Neuronal stem cell (in vitro differentiated cells): ENCODE measurements at regions not wholly inside any gene's neighbourhood (a gene's known extent, or its start where the extent isn't known, plus 50 kb on each side); places are given as distances from the start of the nearest gene placed in this dataset.

Experiments used
- DNase-seq: peaks from one replicate; pipeline ENCODE4 v3.0.0-alpha.2; 2013; ENCODE audit warnings: low spot score
- H2AFZ ChIP-seq: one replicate; pipeline ENCODE4 v1.6.1; 2013; ENCODE audit warnings: mild to moderate bottlenecking, low read length, inconsistent platforms
- H2AK5ac ChIP-seq: 2 replicates; pipeline ENCODE4 v1.6.1; 2013; ENCODE audit warnings: low read depth, mild to moderate bottlenecking, inconsistent platforms, low read length, moderate library complexity, mixed read lengths
- H2BK120ac ChIP-seq: 2 replicates; pipeline ENCODE4 v1.6.1; 2013; ENCODE audit warnings: low read depth, mild to moderate bottlenecking, inconsistent platforms, low read length, moderate library complexity, mixed read lengths
- H2BK12ac ChIP-seq: one replicate; pipeline ENCODE4 v1.6.1; 2013; ENCODE audit warnings: low read length, inconsistent platforms
- H2BK15ac ChIP-seq: 2 replicates; pipeline ENCODE4 v1.6.1; 2013; ENCODE audit warnings: mild to moderate bottlenecking, low read length, inconsistent platforms, mixed read lengths
- H2BK5ac ChIP-seq: one replicate; pipeline ENCODE4 v1.6.1; 2013; ENCODE audit warnings: inconsistent platforms, mild to moderate bottlenecking, low read length, moderate library complexity
- H3K14ac ChIP-seq: one replicate; pipeline ENCODE4 v1.6.1; 2013; ENCODE audit warnings: low read length, inconsistent platforms
- H3K18ac ChIP-seq: 2 replicates; pipeline ENCODE4 v1.6.1; 2013; ENCODE audit warnings: low read length, inconsistent platforms
- H3K23ac ChIP-seq: 2 replicates; pipeline ENCODE4 v1.6.1; 2013; ENCODE audit warnings: low read depth, mild to moderate bottlenecking, mixed read lengths, low read length, inconsistent platforms; ENCODE audit not compliant: poor library complexity
- H3K27ac ChIP-seq: replicated peaks from 3 replicates; pipeline ENCODE4 v1.5.1; 2013; ENCODE audit warnings: low read length, inconsistent platforms
- H3K27me3 ChIP-seq, 3 experiments: 2 replicates each; pipeline ENCODE4 v1.6.1; 2013; ENCODE audit warnings: low read length in 3 of 3, mild to moderate bottlenecking in 2 of 3, inconsistent platforms in 1 of 3, low read depth in 1 of 3, mixed read lengths in 1 of 3, moderate library complexity in 1 of 3; ENCODE audit not compliant: control insufficient read depth in 3 of 3, insufficient read depth in 3 of 3
- H3K36me3 ChIP-seq, 2 donors: replicated peaks in 1 of 2; 2 replicates each; pipeline ENCODE4 v1.6.1; 2013; ENCODE audit warnings: low read length in 2 of 2; ENCODE audit not compliant: control insufficient read depth in 2 of 2, insufficient read depth in 2 of 2
- H3K4ac ChIP-seq: 2 replicates; pipeline ENCODE4 v1.6.1; 2013; ENCODE audit warnings: inconsistent platforms, mild to moderate bottlenecking, low read length, moderate library complexity
- H3K4me1 ChIP-seq, 2 donors: 1 replicate in 1 of 2; 2 replicates in 1 of 2; pipeline ENCODE4 v1.6.1; 2013; ENCODE audit warnings: low read length in 2 of 2, low read depth in 1 of 2; ENCODE audit not compliant: control insufficient read depth in 2 of 2, insufficient read depth in 1 of 2
- H3K4me2 ChIP-seq: one replicate; pipeline ENCODE4 v1.6.1; 2013; ENCODE audit warnings: mild to moderate bottlenecking, low read length, inconsistent platforms; ENCODE audit not compliant: insufficient read depth, poor library complexity, severe bottlenecking
- H3K4me3 ChIP-seq, 2 donors: 2 replicates each; pipeline ENCODE4 v1.5.1; 2013; ENCODE audit warnings: low read length in 2 of 2, mild to moderate bottlenecking in 2 of 2, inconsistent platforms in 1 of 2, moderate library complexity in 1 of 2
- H3K79me1 ChIP-seq: one replicate; pipeline ENCODE4 v1.6.1; 2013; ENCODE audit warnings: low read depth, mild to moderate bottlenecking, inconsistent platforms, low read length, moderate library complexity
- H3K9ac ChIP-seq: one replicate; pipeline ENCODE4 v1.6.1; 2013; ENCODE audit warnings: mild to moderate bottlenecking, low read depth, low read length, inconsistent platforms; ENCODE audit not compliant: poor library complexity
- H3K9me3 ChIP-seq, 2 donors: replicated peaks in 1 of 2; 2 replicates each; pipeline versions ENCODE3 to v1.6.1; 2013; ENCODE audit warnings: low read length in 2 of 2, mild to moderate bottlenecking in 2 of 2, inconsistent platforms in 1 of 2, low read depth in 1 of 2, mixed read lengths in 1 of 2, moderate library complexity in 1 of 2; ENCODE audit not compliant: control insufficient read depth in 2 of 2, insufficient read depth in 1 of 2
- H4K8ac ChIP-seq: one replicate; pipeline ENCODE4 v1.6.1; 2013; ENCODE audit warnings: low read depth, mild to moderate bottlenecking, inconsistent platforms, low read length, moderate library complexity
- H4K91ac ChIP-seq: one replicate; pipeline ENCODE4 v1.6.1; 2013; ENCODE audit warnings: low read length, low read depth, mild to moderate bottlenecking, inconsistent platforms; ENCODE audit not compliant: poor library complexity
- WGBS, 2 donors: extraction: QIAGEN DNeasy Blood & Tissue Kit; methylation state at CpG; one replicate each; pipeline ENCODE4 v1.1.7; 2013; ENCODE audit warnings: missing lambda C conversion rate in 2 of 2, mixed read lengths in 1 of 2; ENCODE audit not compliant: insufficient read length in 2 of 2, insufficient replicate concordance in 1 of 2; ENCODE audit errors: extremely low coverage in 2 of 2; 5-methylcytosine and 5-hydroxymethylcytosine counted together

DNA sequence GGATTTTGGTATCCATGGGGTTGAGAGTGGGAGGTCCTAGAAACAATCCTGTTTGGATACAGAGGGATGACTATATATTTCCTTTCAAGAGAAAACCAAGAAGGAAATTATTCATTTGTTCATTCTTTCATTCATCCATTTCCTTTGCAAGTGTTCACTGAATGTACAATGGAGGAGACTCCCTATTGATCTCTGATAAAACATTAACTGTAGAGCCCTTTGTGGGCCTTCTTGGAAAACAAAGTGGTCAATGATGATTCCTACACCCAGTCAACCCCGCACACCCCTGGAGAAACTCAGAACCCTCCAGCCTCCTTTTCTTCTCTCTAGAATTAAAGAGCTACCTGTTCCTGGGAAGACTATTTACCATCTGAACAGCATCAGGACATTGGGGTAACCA is 247.3 kb downstream of the AUH start:
- Histone ChIP-seq H3K9me3 (peaks cover 0 to 5% of the 10 kb centered on the region in 2 donors), H3K4me1 (peaks cover 0 to 4% of the 10 kb centered on the region in 2 donors), H3K27ac (no peak overlapping the region), H3K4ac (no peak overlapping the region), H2AK5ac (no peak overlapping the region), H4K91ac (no peak overlapping the region), H3K18ac (no peak overlapping the region), H4K8ac (no peak overlapping the region), H3K9ac (no peak overlapping the region), H3K14ac (no peak overlapping the region), H2BK15ac (no peak overlapping the region), H2BK5ac (no peak overlapping the region), H3K36me3 (no peaks in the 10 kb centered on the region), H2BK12ac (no peak overlapping the region), H3K23ac (no peak overlapping the region), H3K4me2 (no peak overlapping the region), H3K79me1 (no peaks in the 10 kb centered on the region), H3K4me3 (no peak overlapping the region), H2BK120ac (no peak overlapping the region), H2AFZ (no peak overlapping the region), H3K27me3 (no peaks in the 10 kb centered on the region)
- no CpG with 5 or more reads among the region's 1 CpG for WGBS, 2 donors
- no peak for DNase-seq

DNA sequence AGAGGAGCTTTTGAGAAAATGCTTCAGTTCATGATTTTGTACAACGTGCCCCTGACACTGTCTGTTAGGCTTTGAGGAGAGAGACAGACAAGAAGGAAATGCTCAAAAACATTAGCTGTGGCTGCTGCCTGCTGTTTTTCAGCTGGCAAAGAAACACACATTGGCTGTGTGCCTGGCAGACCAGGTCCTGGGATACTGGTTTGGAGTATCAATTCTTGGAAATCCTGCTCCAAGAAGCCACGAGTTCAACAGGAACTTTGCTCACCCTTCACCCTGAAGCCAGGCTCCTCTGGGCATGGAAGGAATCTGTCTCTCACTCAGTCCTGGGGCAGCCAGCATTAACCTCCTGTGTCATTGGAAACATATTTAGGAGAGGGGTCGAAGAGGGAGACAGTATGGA is 245.5 kb downstream of the AUH start:
- H3K9ac ChIP-seq = no peak overlapping the region
- no peak overlapping the region for H3K23ac ChIP-seq
- no peak overlapping the region for H4K91ac ChIP-seq
- H2BK15ac ChIP-seq = no peak overlapping the region
- H3K27ac ChIP-seq = no peak overlapping the region
- peaks cover 0 to 4% of the 10 kb centered on the region in 2 donors for H3K4me1 ChIP-seq
- H3K27me3 ChIP-seq = no peaks in the 10 kb centered on the region
- H3K14ac ChIP-seq = no peak overlapping the region
- no peak overlapping the region for H2BK12ac ChIP-seq
- H3K36me3 ChIP-seq = no peaks in the 10 kb centered on the region
- no peak overlapping the region for H3K18ac ChIP-seq
- no peak for DNase-seq
- no peak overlapping the region for H2BK5ac ChIP-seq
- H3K4me3 ChIP-seq = no peak overlapping the region
- H3K4ac ChIP-seq = no peak overlapping the region
- WGBS, 2 donors = no CpG with 5 or more reads among the region's 3 CpGs
- H3K79me1 ChIP-seq = no peaks in the 10 kb centered on the region
- H2BK120ac ChIP-seq = no peak overlapping the region
- H4K8ac ChIP-seq = no peak overlapping the region
- no peak overlapping the region for H2AFZ ChIP-seq
- H3K4me2 ChIP-seq = no peak overlapping the region
- peaks cover 0 to 5% of the 10 kb centered on the region in 2 donors for H3K9me3 ChIP-seq
- no peak overlapping the region for H2AK5ac ChIP-seq

DNA sequence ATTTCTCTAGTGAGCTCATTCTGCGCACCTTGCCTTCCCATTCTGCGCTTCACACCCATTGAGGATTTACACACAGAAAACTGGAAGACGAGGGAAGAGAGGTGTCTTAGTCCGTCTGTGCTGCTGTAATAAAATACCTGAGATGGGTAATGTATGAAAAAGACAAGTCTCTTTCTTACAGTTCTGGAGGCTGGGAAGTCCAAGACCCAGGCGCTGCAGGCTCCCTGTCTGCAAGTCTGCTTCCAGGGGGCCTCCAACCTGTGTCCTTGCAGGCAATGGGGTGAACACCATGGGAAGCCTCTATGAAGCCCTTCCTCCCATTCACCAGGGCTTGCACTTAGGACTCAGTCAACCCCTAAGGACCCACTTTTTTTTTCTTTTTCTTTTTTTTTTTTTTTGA is 245.0 kb downstream of the AUH start:
- Histone ChIP-seq H3K14ac (no peak overlapping the region), H4K91ac (no peak overlapping the region), H3K27me3 (no peaks in the 10 kb centered on the region), H3K4me3 (no peak overlapping the region), H2BK15ac (no peak overlapping the region), H3K27ac (no peak overlapping the region), H2BK12ac (no peak overlapping the region), H2AFZ (no peak overlapping the region), H3K4me1 (peaks cover 0 to 4% of the 10 kb centered on the region in 2 donors), H3K9me3 (peaks cover 0 to 5% of the 10 kb centered on the region in 2 donors), H4K8ac (no peak overlapping the region), H3K4me2 (no peak overlapping the region), H3K36me3 (no peaks in the 10 kb centered on the region), H3K23ac (no peak overlapping the region), H2BK5ac (no peak overlapping the region), H2BK120ac (no peak overlapping the region), H3K18ac (no peak overlapping the region), H3K79me1 (no peaks in the 10 kb centered on the region), H2AK5ac (no peak overlapping the region), H3K9ac (no peak overlapping the region), H3K4ac (no peak overlapping the region)
- no CpG with 5 or more reads among the region's 5 CpGs for WGBS, 2 donors
- no peak for DNase-seq

DNA sequence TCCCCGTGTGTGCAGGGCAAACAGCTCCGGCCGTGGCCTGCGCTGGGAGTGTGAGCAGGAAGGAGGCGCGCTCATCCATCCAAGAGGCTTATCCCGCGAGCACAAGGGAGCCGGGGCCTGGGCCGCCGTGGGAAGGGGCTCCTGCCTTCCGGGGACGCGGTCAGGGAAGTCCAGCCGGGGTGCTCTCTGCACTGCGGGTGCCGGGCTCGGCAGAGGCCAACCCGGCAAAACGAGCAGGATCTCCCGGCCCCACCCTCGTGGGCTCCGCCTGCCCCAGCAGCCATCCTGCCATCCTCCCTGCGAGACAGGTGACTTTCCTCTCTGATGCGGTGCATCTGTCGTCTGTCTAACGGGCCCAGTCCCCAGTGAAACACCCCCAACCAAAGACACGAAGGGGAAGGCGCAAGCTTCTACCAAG is 244.2 kb downstream of the AUH start:
- Histone ChIP-seq H3K27ac (no peak overlapping the region), H3K18ac (peak overlapping the region; percentile 86), H2AK5ac (peak overlapping the region; percentile 87), H3K27me3 (no peaks in the 10 kb centered on the region), H2AFZ (no peak overlapping the region), H3K4ac (no peak overlapping the region), H3K4me1 (peaks cover 0 to 4% of the 10 kb centered on the region in 2 donors), H2BK5ac (no peak overlapping the region), H3K36me3 (no peaks in the 10 kb centered on the region), H3K14ac (no peak overlapping the region), H4K8ac (peak overlapping the region; percentile 77), H3K9ac (no peak overlapping the region), H4K91ac (no peak overlapping the region), H3K4me3 (no peak overlapping the region), H3K79me1 (no peaks in the 10 kb centered on the region), H3K9me3 (peaks cover 0 to 5% of the 10 kb centered on the region in 2 donors), H3K23ac (no peak overlapping the region), H3K4me2 (no peak overlapping the region), H2BK15ac (peak overlapping the region; percentile 6), H2BK120ac (no peak overlapping the region), H2BK12ac (peak overlapping the region; percentile 67)
- no peak for DNase-seq
- no CpG with 5 or more reads among the region's 29 CpGs for WGBS, 2 donors
